ENCODE measurements at regions not wholly inside any gene's neighbourhood (a gene's known extent, or its start where the extent isn't known, plus 50 kb on each side); places are given as distances from the start of the nearest gene placed in this dataset.

DNA sequence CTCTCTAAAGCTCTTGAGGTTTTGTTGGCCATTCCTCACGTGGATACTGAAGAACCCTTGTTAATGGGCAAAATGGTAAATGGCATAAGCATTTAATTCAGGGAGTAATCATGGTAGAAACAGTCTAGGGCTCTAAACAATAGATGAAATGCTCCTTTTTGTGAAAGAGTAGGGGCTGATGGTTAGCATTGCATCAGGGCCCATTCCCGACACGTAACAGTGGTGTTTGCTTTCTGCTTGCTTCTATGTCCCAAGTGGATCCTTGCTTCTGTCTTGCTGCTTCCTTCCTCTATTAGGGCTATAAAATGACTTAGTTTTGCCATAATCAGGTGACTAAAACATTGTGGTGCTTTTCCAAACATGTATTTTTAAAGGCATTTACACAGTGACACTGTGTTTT, 230.9 kb upstream of the AFF2 start:
- WGBS, 2 donors = 82 to 87% methylated on average over 2 to 3 of the region's 3 CpGs
- Histone ChIP-seq H3K27me3 (no peaks in the 10 kb centered on the region), H3K9me3 (no peaks in the 10 kb centered on the region), H3K4me3 (no peak overlapping the region), H3K27ac (no peak overlapping the region), H3K36me3 (no peaks in the 10 kb centered on the region), H3K4me1 (no peaks in the 10 kb centered on the region)
- DNase-seq (no peak), ATAC-seq (no peak)
- intact Hi-C loops (cut with DNase I) = loop anchor here in 1 of 10 donors (5.0 kb wide), 1 partner anchor 638 kb away; no protein-coding TSS in a partner anchor
- TF ChIP-seq, protein P1, sequence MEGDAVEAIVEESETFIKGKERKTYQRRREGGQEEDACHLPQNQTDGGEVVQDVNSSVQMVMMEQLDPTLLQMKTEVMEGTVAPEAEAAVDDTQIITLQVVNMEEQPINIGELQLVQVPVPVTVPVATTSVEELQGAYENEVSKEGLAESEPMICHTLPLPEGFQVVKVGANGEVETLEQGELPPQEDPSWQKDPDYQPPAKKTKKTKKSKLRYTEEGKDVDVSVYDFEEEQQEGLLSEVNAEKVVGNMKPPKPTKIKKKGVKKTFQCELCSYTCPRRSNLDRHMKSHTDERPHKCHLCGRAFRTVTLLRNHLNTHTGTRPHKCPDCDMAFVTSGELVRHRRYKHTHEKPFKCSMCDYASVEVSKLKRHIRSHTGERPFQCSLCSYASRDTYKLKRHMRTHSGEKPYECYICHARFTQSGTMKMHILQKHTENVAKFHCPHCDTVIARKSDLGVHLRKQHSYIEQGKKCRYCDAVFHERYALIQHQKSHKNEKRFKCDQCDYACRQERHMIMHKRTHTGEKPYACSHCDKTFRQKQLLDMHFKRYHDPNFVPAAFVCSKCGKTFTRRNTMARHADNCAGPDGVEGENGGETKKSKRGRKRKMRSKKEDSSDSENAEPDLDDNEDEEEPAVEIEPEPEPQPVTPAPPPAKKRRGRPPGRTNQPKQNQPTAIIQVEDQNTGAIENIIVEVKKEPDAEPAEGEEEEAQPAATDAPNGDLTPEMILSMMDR (IDR thresholded peaks at IDR 0.05) = no peak

DNA sequence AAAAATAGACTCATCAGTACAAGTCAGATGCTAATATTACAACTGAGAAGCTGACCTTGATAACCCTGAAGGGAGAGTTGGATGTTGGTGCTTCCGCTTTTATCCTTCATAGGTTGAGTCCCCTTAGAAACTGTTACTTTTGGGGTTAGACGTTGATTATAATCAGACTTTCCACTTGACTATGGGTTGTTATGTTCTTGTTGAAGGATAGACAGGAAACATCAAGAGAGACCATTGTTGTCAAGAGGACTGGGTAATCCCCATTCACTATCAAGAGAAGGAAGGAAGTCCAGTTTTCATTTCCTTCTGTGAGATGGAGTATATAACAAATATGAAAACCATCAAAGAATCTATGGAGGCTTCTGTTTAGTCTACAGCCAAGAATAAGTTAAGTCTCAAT, 229.9 kb upstream of the AFF2 start:
- Histone ChIP-seq H3K27ac (no peak overlapping the region), H3K36me3 (no peaks in the 10 kb centered on the region), H3K4me1 (no peaks in the 10 kb centered on the region), H3K9me3 (no peaks in the 10 kb centered on the region), H3K27me3 (no peaks in the 10 kb centered on the region), H3K4me3 (no peak overlapping the region)
- no peak for ATAC-seq
- WGBS, 2 donors = 60 to 67% methylated on average over 2 of the region's 2 CpGs
- TF ChIP-seq, protein P1 (IDR thresholded peaks at IDR 0.05) = no peak
- intact Hi-C loops (cut with DNase I) = no loop called here
- DNase-seq = no peak

DNA sequence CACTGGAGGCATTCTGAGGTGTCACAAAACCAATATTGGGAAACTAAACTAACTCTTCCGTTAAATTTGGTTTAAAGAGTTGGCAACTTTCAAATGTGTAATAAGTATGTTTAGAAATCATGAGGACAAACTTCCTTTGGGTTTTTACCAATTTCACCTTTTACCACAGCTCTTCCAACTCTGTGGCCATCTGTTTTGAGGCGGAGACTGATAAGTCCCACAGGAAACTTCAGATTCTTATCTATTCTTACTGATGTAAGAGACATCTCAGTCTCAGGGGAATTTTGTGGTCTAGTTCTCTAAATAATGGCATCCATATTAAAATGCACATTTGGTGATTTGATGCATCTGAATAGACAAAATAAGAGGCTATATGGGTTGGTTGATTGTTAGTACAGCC, 229.2 kb upstream of the AFF2 start:
- no peaks in the 10 kb centered on the region for H3K9me3 ChIP-seq
- TF ChIP-seq, protein P1 (IDR thresholded peaks at IDR 0.05) = no peak
- H3K4me3 ChIP-seq = no peak overlapping the region
- no peaks in the 10 kb centered on the region for H3K4me1 ChIP-seq
- H3K27me3 ChIP-seq = no peaks in the 10 kb centered on the region
- WGBS, 2 donors = 57 to 66% methylated on average over 2 of the region's 2 CpGs
- intact Hi-C loops (cut with DNase I) = no loop called here
- H3K27ac ChIP-seq = no peak overlapping the region
- no peak for ATAC-seq
- DNase-seq = no peak
- no peaks in the 10 kb centered on the region for H3K36me3 ChIP-seq

DNA sequence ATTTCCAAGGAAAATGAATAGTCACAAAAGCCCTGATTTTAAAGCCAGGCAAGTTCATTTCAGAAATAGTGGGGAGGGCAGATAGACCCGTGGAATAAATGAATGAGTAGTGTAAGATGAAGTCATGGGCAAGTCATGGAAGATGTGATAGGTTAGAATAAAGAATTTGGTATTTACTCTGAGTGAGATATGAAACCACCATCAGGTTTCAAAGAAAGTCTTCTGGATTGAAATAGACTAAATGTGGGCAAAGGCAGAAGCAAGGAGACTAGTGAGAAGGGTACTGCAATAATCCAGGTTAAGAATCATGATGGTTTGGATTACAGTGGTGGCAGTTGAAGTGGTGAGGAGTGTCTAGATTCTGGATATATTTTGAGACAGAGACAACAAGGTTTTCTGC, 218.5 kb upstream of the AFF2 start:
- Histone ChIP-seq H3K4me3 (no peak overlapping the region), H3K9me3 (no peaks in the 10 kb centered on the region), H3K27ac (no peak overlapping the region), H3K4me1 (no peaks in the 10 kb centered on the region), H3K27me3 (no peaks in the 10 kb centered on the region), H3K36me3 (no peaks in the 10 kb centered on the region)
- TF ChIP-seq, protein P1 (IDR thresholded peaks at IDR 0.05) = no peak
- ATAC-seq (no peak), DNase-seq (no peak)
- 46 to 64% methylated on average over 1 of the region's 1 CpG for WGBS, 2 donors
- intact Hi-C loops (cut with DNase I) = no loop called here

DNA sequence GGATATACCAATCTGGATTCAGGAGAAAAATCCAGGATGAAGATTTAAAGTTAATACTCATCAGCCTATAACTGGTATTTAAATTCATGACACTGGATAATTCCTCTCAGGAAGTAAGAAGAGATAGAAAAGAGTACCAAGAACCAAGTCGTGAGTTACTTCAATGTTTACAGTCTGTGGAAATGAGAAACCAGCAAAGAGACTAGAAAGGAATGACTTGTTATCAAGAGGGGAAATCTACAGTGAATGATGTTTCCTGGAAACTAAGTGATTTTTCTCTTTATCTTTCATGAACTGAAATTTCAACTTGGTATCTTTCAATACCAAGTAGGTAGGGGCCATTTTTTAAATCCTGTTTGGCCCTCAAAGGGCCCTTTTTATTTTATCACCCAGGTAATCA, 217.9 kb upstream of the AFF2 start:
- Histone ChIP-seq H3K9me3 (no peaks in the 10 kb centered on the region), H3K27me3 (no peaks in the 10 kb centered on the region), H3K27ac (no peak overlapping the region), H3K36me3 (no peaks in the 10 kb centered on the region), H3K4me1 (no peaks in the 10 kb centered on the region), H3K4me3 (no peak overlapping the region)
- ATAC-seq (no peak), DNase-seq (no peak)
- TF ChIP-seq, protein P1 (IDR thresholded peaks at IDR 0.05) = no peak
- 28 to 34% methylated on average over 1 of the region's 1 CpG for WGBS, 2 donors
- intact Hi-C loops (cut with DNase I) = no loop called here

Data from heart right ventricle (tissue), 16 donors.